Activated CD4-positive, alpha-beta T cell treated with anti-CD3 and anti-CD28 coated beads, Interleukin-2, amount 10 ng/mL, durations not matched to agents 24 days and 14 days (primary cell): ENCODE measurements at regions not wholly inside any gene's neighbourhood (a gene's known extent, or its start where the extent isn't known, plus 50 kb on each side); places are given as distances from the start of the nearest gene placed in this dataset.

Source experiments
- DNase-seq: peaks from one replicate; pipeline ENCODE4 v3.0.0; 2022
- H3K27ac Mint-ChIP-seq: one replicate; pipeline ENCODE4 v1.8.0; 2022; ENCODE audit warnings: mild to moderate bottlenecking, mixed read lengths
- H3K27me3 Mint-ChIP-seq: one replicate; pipeline ENCODE4 v1.8.0; 2022; ENCODE audit warnings: mixed read lengths
- H3K36me3 Mint-ChIP-seq: one replicate; pipeline ENCODE4 v1.8.0; 2022; ENCODE audit warnings: low read depth, mild to moderate bottlenecking, mixed read lengths
- H3K4me1 Mint-ChIP-seq: one replicate; pipeline ENCODE4 v1.8.0; 2021; ENCODE audit warnings: mixed read lengths
- H3K4me3 Mint-ChIP-seq: one replicate; pipeline ENCODE4 v1.8.0; 2022; ENCODE audit warnings: mild to moderate bottlenecking, moderate library complexity, mixed read lengths
- H3K9me3 Mint-ChIP-seq: one replicate; pipeline ENCODE4 v1.8.0; 2021; ENCODE audit warnings: mixed read lengths
- intact Hi-C: fragments of 100-400 bp; cut with micrococcal nuclease; formaldehyde crosslinking; loops from one replicate; pipeline ENCODE4 v1.15.1; 2023

DNA sequence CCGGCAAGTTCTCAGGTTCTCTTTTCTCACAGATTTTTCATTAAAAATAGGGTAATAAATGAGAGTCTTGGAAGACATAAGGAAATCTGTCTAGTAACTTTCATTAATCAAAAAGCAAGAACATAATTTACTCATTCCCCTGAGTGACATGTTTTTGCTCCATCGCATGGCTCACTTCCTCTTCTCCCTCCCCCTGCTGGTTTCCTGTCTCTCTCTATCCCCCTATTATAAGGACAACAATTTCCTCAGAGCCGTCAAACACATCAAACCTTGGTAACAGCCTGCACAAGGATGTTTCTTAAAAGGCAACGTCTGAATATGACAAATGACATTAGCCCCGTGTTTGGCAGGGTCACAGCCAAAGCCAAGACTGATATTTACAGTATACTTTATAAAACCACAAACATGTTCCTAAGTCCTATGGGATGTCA lies 1149.6 kb downstream of the IGSF11 start:
- no peaks in the 10 kb centered on the region for H3K9me3 Mint-ChIP-seq
- DNase-seq: no peak
- intact Hi-C loops: no loop called here
- H3K27me3 Mint-ChIP-seq: no peaks in the 10 kb centered on the region
- H3K4me3 Mint-ChIP-seq: no peak overlapping the region
- no peaks in the 10 kb centered on the region for H3K4me1 Mint-ChIP-seq
- H3K36me3 Mint-ChIP-seq: no peaks in the 10 kb centered on the region
- H3K27ac Mint-ChIP-seq: no peak overlapping the region

DNA sequence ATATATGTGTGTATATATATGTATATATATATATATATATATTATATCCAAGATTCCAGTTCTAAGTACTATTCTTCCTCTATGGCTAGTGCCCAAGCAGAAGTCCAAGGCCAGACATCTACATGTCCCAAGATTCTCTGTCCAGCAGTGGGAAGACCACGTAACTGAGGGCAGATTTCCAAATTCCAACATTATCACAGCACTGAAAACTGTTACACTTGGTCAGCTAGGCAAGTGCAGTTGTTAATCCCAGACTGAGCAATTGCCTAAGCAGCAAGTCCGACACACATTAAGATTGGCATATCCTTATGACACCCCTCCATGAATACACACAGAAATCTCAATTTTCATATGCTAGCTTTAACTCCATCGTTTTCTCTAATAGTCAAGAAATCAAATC lies 1148.5 kb downstream of the IGSF11 start:
- H3K27ac Mint-ChIP-seq: no peak overlapping the region
- no peak for DNase-seq
- H3K9me3 Mint-ChIP-seq: no peaks in the 10 kb centered on the region
- intact Hi-C loops: no loop called here
- no peak overlapping the region for H3K4me3 Mint-ChIP-seq
- no peaks in the 10 kb centered on the region for H3K36me3 Mint-ChIP-seq
- no peaks in the 10 kb centered on the region for H3K4me1 Mint-ChIP-seq
- no peaks in the 10 kb centered on the region for H3K27me3 Mint-ChIP-seq

DNA sequence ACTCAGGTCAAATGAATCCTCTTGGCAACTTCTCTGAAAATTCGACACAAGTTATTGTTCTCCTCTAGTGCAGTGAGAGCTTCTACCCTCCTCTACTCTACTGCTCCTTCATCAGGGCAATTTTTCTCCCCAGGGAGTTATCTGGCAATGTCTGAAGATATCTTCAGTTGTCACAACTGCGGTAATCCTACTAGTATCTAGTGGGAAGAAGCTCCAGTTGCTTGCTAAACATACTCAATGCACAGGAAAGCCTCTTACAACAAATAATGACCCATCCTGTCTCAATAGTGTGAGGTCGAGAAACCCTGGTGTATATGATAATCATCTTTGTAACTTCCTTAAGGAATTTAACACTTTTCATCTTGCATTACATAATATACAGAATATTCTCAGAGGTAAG lies 1147.6 kb downstream of the IGSF11 start:
- no peak for DNase-seq
- no peaks in the 10 kb centered on the region for H3K27me3 Mint-ChIP-seq
- intact Hi-C loops: no loop called here
- H3K27ac Mint-ChIP-seq: no peak overlapping the region
- no peaks in the 10 kb centered on the region for H3K9me3 Mint-ChIP-seq
- H3K4me3 Mint-ChIP-seq: no peak overlapping the region
- H3K36me3 Mint-ChIP-seq: no peaks in the 10 kb centered on the region
- H3K4me1 Mint-ChIP-seq: no peaks in the 10 kb centered on the region

DNA sequence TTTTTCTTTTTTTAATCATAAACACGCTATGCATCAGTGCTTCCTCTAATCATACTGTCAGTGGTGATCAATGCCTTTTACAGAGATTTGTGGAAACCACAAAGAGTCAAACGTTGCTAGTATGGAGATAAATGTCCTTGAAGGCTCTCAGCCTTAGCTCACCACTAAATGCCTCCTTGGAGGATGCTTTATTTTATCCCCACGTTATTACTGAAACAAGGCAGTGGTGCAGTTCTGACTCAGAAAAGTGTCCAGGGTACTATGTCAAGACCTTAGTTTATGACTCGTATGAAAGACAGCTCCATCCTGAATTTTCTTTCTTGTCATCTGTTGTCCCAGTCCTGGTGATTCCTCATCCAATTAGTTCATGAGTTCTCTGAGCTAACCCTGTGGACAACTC lies 1146.7 kb downstream of the IGSF11 start:
- no peak overlapping the region for H3K27ac Mint-ChIP-seq
- DNase-seq: no peak
- H3K4me1 Mint-ChIP-seq: no peaks in the 10 kb centered on the region
- no peaks in the 10 kb centered on the region for H3K36me3 Mint-ChIP-seq
- no peak overlapping the region for H3K4me3 Mint-ChIP-seq
- intact Hi-C loops: no loop called here
- no peaks in the 10 kb centered on the region for H3K9me3 Mint-ChIP-seq
- no peaks in the 10 kb centered on the region for H3K27me3 Mint-ChIP-seq

DNA sequence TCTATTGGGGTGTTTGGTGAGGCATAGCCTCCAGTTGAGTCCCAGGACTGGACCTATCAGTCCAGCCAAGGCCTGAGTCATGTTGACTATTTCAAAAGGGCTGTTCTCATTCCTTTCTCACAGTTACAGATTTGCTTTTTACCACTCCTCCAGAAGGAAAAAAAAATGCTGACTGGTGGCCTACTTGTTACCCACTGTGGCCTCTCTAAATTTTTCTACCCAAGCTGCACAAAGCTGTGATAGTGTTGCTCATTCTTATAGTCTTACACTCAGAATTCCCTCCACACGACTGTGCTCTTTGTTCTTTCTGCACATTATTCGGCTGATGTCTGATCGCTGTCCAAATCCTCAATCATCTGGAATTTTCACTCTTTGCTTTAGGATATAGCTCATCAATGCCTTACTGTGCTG lies 1142.2 kb downstream of the IGSF11 start:
- no peaks in the 10 kb centered on the region for H3K4me1 Mint-ChIP-seq
- no peaks in the 10 kb centered on the region for H3K27me3 Mint-ChIP-seq
- no peak for DNase-seq
- no peak overlapping the region for H3K27ac Mint-ChIP-seq
- H3K36me3 Mint-ChIP-seq: no peaks in the 10 kb centered on the region
- H3K4me3 Mint-ChIP-seq: no peak overlapping the region
- no peaks in the 10 kb centered on the region for H3K9me3 Mint-ChIP-seq
- intact Hi-C loops: no loop called here

DNA sequence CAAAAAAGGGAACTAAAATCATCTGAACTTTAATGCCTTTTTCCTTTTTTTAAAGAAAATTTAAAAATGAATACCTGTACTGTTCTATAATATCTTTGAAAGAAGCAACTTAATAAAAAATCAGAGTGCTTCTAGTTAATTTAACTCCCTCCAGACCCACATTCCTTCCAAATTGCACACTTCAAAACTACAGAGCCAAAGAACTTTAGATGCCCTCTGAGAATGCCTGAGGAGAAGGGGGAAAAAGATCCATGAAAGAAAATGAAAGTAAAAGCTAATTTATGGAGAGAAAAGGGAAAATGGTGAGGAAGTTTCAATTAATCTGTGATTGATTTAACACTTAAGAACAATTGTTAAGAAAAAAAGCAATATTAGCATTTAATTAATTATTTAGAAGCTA lies 1141.6 kb downstream of the IGSF11 start:
- Mint-ChIP-seq H3K27me3 (no peaks in the 10 kb centered on the region), H3K9me3 (no peaks in the 10 kb centered on the region)

DNA sequence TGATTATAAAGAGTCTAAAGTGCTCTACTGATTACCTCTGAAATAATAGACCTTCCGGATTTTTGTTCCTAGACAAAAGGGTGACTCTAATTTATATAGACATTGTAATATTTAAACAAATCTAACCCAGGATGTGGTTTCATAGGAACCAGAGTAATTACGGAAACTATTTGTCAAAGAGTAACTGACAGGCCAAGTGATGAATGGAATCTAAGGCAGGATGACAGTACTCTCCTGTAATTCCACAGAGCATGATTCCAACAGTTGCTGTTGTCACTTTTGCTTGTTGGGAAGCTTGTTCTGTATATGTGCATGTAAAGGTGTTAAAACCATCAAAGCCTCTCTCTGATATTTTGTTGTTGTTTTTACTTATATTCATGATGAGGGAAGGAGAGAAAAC lies 1141.0 kb downstream of the IGSF11 start:
- H3K4me3 Mint-ChIP-seq: no peak overlapping the region

More for the DNA sequence above, 1141.6 kb downstream of the IGSF11 start:
- intact Hi-C loops: no loop called here
- no peak for DNase-seq
- no peaks in the 10 kb centered on the region for H3K4me1 Mint-ChIP-seq
- no peak overlapping the region for H3K4me3 Mint-ChIP-seq
- H3K36me3 Mint-ChIP-seq: no peaks in the 10 kb centered on the region
- H3K27ac Mint-ChIP-seq: no peak overlapping the region

DNA sequence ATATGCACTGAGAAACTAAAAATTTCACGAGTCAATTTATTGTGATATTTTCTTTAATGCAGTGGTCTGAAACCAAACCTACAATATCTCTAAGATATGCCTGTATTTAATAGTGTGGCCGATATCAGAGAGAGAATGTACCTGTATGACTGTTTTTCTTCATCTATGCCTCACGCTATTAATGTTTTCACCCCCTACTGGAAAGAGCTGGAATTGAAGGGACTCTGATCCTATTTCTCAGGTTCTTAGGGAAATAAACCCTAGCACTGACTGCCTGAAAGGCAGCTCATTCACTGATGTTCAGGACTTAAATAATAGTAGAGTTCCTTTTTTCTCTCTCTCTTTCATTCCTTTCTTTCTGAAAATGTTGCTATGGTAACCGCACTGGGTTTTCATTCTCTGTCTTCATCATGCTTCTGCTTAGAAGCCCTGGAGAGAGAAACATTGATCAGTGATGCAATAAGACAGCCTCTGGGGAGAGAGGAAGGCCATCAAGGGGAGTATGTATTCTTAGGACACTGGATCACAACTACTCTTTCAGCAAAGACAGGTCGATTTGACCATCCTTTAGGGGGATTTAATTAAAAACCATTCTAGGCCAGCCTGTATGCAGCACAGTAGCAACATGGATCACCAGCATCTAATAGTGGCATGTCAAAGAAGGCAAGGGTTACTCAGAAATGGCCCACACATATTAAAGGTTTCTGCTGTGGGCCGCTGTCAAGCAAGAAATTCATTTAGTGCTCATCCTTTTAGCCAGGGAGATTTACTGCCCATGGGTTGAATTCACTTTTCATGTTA lies 1135.7 kb downstream of the IGSF11 start:
- H3K4me1 Mint-ChIP-seq: no peaks in the 10 kb centered on the region
- intact Hi-C loops: no loop called here
- H3K27me3 Mint-ChIP-seq: no peaks in the 10 kb centered on the region
- H3K27ac Mint-ChIP-seq: no peak overlapping the region
- no peaks in the 10 kb centered on the region for H3K36me3 Mint-ChIP-seq
- no peak for DNase-seq
- no peaks in the 10 kb centered on the region for H3K9me3 Mint-ChIP-seq
- H3K4me3 Mint-ChIP-seq: no peak overlapping the region

More for the DNA sequence above, 1141.0 kb downstream of the IGSF11 start:
- intact Hi-C loops: no loop called here
- Mint-ChIP-seq H3K27ac (no peak overlapping the region), H3K4me1 (no peaks in the 10 kb centered on the region), H3K36me3 (no peaks in the 10 kb centered on the region), H3K27me3 (no peaks in the 10 kb centered on the region), H3K9me3 (no peaks in the 10 kb centered on the region)
- no peak for DNase-seq

DNA sequence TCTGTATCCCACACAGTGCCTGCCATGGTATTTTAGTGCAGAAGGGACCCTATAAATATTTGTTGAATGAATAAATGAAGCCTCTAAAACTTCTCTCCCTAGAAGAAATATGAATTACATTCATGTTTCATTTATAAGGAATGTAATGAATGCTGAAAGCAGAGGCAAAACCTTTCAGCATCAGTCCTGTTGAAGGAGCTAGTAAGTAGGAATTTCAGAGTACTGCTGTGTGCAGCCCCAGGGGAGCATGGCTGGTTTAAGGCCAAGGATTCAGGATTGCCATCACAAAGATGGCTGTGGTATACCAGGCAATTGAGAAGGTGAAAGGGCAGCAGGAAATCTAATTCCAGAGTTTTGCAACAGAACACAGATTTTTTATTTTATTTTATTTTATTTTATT lies 1131.4 kb downstream of the IGSF11 start:
- Mint-ChIP-seq H3K27ac (no peak overlapping the region), H3K4me1 (no peaks in the 10 kb centered on the region), H3K36me3 (no peaks in the 10 kb centered on the region), H3K4me3 (no peak overlapping the region), H3K27me3 (no peaks in the 10 kb centered on the region), H3K9me3 (no peaks in the 10 kb centered on the region)
- no peak for DNase-seq
- intact Hi-C loops: no loop called here

DNA sequence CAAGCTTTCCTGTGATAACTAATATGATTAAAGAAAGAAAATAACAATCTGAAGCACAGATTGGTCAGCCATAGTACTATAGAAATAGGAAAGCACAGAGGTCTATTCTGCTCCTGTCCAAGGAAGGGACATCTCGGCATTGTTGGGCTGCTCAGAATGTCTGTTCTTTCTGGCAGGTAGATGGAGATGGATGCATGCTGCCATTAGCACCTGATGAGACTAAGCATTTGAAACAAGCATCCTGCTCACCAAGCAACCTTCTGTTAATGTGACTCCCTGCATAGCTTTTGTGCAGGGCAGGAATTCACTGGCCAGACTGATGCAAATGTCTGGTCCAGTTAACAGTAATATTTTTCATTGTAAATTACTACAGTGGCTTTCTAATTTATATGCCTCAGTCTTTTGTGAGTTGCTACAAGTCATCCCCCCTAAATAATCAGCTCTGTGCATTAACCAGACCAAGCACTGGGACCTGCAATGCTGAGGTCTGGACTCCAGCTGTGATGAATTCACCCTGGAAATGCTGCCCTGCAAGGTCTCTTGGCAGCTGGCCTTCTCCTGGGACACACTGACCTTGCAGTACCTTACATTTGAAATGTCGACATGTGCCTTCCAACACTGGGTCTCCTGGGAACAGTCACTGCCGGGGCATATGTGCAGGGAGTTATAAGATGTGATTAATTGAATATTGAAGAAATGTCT lies 1123.7 kb downstream of the IGSF11 start:
- Mint-ChIP-seq H3K4me3 (no peak overlapping the region), H3K4me1 (no peaks in the 10 kb centered on the region), H3K9me3 (no peaks in the 10 kb centered on the region), H3K36me3 (no peaks in the 10 kb centered on the region), H3K27ac (no peak overlapping the region), H3K27me3 (no peaks in the 10 kb centered on the region)
- DNase-seq: no peak
- intact Hi-C loops: no loop called here

DNA sequence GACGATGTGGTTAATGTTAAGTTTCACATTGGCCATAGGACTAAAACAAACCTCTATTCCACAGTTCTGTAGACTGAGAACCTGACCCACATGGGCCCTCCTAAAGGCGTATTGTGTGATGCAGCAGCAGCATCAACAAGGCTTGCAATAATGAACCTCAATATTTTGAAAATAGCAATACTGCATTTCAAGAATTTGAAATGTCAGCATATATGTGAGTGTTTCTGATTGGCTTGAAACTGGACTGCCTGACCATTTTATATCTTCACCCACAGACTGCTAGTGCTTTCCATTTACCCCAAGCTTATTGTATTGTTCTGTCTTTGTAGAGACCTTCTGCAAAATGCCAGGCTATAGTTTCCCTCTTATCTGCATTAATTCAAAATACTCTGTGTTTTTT lies 1122.3 kb downstream of the IGSF11 start:
- intact Hi-C loops: no loop called here
- no peak overlapping the region for H3K4me3 Mint-ChIP-seq
- H3K4me1 Mint-ChIP-seq: no peaks in the 10 kb centered on the region
- H3K27me3 Mint-ChIP-seq: no peaks in the 10 kb centered on the region
- H3K36me3 Mint-ChIP-seq: no peaks in the 10 kb centered on the region
- H3K27ac Mint-ChIP-seq: no peak overlapping the region
- no peaks in the 10 kb centered on the region for H3K9me3 Mint-ChIP-seq
- DNase-seq: no peak

DNA sequence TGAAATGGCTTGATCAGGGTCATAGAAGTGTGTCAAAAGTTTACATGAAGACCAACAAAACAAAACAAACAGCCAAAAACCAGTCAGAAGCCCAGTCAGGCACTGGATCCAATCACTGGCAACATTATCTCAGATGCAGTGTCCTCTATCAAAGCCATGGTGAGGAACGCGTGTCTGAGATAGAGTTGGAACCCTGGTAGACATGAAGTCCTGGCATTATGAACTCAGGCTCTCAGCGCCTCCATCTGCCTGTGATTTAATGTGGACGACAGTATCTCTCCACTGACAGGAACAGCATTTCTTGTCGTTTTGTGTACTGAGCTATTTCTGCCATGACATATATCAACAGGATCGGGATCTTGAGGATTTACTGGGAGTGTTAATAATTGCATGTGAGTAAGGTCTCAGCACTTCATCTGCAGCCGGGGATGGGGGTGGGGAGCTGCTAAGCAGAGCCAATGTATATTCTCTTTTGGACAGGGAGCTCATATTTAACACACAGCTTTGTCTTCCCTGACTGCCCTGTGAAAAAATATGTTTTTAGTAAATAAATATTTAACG lies 1120.0 kb downstream of the IGSF11 start:
- intact Hi-C loops: no loop called here

DNA sequence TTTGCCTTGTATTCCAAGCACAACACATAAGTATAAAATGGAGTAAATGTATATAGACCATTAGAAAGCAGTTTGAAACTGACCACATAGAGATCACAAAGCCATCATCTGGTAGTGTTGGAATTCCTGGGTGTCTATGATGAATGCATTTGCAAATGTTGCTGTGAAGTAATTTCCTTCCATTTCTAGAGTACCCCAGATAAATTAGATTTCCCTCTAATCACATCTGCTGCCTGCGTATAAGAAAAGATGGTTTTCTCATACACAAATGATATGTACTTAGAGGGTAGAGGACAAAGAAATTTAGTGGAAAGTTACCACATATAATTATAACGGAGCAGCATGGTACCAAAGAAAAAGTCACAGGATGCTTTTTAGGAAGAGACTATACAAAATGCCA lies 1117.8 kb downstream of the IGSF11 start:
- H3K9me3 Mint-ChIP-seq: no peaks in the 10 kb centered on the region
- H3K27me3 Mint-ChIP-seq: no peaks in the 10 kb centered on the region
- H3K36me3 Mint-ChIP-seq: no peaks in the 10 kb centered on the region
- H3K4me1 Mint-ChIP-seq: no peaks in the 10 kb centered on the region
- no peak overlapping the region for H3K27ac Mint-ChIP-seq
- H3K4me3 Mint-ChIP-seq: no peak overlapping the region
- no peak for DNase-seq
- intact Hi-C loops: no loop called here

More for the DNA sequence above, 1120.0 kb downstream of the IGSF11 start:
- no peaks in the 10 kb centered on the region for H3K4me1 Mint-ChIP-seq
- no peak for DNase-seq
- H3K9me3 Mint-ChIP-seq: no peaks in the 10 kb centered on the region
- no peak overlapping the region for H3K4me3 Mint-ChIP-seq
- H3K27me3 Mint-ChIP-seq: no peaks in the 10 kb centered on the region
- no peaks in the 10 kb centered on the region for H3K36me3 Mint-ChIP-seq
- no peak overlapping the region for H3K27ac Mint-ChIP-seq

DNA sequence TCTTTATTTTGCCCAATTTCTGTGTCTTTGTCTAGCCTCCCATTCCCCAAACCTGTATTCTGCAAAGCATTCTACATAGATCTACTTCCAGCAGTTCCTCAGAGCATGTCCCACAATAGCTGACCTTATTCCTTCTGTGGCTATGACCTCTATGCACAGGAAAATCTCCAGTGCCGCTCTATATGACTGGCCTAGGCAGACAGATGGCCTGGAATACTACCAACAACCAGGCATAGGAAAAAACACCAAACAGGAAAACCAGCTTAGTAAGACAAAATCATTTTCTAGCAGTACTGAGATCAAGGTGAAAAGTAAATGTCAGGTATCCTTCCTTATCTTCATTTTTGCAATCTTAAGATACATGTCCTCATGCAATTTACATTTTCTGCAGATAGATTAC lies 1115.0 kb downstream of the IGSF11 start:
- Mint-ChIP-seq H3K27me3 (no peaks in the 10 kb centered on the region), H3K36me3 (no peaks in the 10 kb centered on the region), H3K9me3 (no peaks in the 10 kb centered on the region), H3K4me1 (no peaks in the 10 kb centered on the region), H3K4me3 (no peak overlapping the region), H3K27ac (no peak overlapping the region)
- no peak for DNase-seq
- intact Hi-C loops: no loop called here
